ENCODE measurements at regions not wholly inside any gene's neighbourhood (a gene's known extent, or its start where the extent isn't known, plus 50 kb on each side); places are given as distances from the start of the nearest gene placed in this dataset.
"Not testable (repeated sequence)": the region's sequence is repeated elsewhere in the genome, so short reads cannot be mapped to it uniquely, and the experiment has no call there.

DNA sequence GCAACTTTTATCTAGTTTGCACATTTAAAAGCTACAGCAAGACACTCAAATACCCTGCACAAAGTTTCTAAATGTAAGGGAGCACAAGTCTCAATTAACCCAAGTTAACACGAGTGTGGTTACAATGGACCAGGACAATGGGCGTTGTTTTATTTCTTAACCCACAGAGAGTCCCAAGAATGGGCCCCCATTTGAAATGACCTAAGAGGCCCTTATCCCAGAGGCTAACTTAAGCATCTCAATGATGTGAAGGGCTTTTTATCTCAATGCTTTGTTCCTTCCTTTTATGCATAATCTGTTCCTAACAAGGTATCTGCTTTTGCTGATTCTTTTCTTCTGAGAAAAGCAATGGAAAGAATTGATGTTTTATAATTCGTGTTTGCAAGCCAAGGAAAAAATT, 151.5 kb upstream of the SALL3 start:
- DNase-seq (ENCODE audit: low read depth in 4 of 4, low spot score in 3 of 4): no peak

DNA sequence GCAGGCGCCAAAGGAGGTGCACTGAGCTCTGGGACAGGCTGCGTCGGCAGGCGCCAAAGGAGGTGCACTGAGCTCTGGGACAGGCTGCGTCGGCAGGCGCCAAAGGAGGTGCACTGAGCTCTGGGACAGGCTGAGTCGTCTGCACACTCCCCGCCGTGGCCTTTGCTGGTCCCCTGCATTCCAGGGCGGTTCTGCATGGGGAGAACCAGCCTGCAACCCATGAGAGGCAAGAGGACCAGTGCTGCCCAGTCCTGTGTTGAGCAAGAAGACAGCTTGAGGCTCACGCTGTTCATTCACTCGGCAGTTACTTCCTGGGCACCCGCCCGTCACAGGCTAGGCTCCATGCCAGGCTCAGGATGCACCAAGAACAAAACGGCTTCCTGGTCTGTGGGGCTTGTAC, 150.6 kb upstream of the SALL3 start:
- not testable (repeated sequence) for DNase-seq (ENCODE audit: low read depth in 4 of 4, low spot score in 3 of 4)

DNA sequence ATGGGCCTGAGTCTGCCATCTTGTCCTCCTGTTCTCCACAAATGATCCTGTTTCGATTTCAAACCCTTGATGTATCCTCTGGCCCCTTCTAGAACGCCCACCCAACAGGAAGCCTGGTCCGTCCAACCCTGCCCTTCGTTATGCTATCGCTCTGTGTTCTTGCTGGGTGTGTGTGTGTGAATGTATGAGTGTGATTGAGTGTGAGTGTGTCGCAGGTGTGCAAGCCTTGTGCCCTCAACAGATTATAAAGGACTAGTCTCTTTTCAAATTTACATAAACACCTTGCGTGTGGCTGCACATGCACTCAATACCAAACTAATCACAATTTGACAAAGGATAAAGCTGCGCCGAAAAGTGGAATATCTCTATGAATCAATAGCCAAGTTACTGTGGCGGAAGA, 149.5 kb upstream of the SALL3 start:
- no peak for DNase-seq (ENCODE audit: low read depth in 4 of 4, low spot score in 3 of 4)

DNA sequence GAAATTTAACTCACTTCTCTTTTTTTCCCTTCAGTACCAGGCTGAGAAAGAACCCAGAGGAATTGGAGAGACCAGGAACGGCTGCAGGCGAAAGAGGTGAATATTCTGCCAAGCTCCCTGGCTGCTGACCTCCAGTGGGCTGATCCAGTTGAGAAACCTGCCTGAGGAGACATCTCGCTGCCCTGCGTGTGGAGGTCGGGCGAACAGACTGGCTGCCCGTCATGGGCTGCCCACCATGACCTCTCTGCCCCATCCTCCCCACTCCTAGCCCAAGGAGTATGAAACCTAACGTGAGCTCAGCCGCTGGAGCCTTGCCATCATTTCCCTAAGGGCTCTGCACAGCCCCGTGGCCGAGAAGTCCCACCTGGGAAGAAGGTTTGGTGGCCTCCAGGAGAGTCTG, 148.8 kb upstream of the SALL3 start:
- DNase-seq (ENCODE audit: low read depth in 4 of 4, low spot score in 3 of 4): no peak

GRCh38 chr18:78831603-78832002, 148.0 kb upstream of the SALL3 start:
- DNase-seq (ENCODE audit: low read depth in 4 of 4, low spot score in 3 of 4): no peak

DNA sequence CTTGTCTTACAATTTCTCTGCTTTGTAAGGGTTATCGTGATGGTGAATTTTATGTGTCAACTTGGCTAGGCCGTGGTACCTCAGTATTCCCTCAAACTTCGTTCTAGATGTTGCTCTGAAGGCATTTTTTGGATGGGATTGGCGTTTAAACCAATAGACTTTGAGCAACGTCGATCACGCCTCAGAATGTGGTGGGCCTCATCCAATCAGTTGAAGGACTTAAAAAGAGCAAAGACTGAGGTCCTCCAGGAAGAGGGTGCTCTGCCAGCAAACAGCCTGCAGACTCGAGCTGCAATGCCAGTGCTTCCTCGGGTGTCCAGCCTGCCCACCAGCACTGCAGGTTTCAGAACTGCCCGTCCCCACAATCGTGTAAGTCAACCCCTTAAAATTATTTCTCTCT, 145.8 kb upstream of the SALL3 start:
- no peak for DNase-seq (ENCODE audit: low read depth in 4 of 4, low spot score in 3 of 4)

GRCh38 chr18:78836838-78837237, 142.8 kb upstream of the SALL3 start:
- no peak for DNase-seq (ENCODE audit: low read depth in 4 of 4, low spot score in 3 of 4)

DNA sequence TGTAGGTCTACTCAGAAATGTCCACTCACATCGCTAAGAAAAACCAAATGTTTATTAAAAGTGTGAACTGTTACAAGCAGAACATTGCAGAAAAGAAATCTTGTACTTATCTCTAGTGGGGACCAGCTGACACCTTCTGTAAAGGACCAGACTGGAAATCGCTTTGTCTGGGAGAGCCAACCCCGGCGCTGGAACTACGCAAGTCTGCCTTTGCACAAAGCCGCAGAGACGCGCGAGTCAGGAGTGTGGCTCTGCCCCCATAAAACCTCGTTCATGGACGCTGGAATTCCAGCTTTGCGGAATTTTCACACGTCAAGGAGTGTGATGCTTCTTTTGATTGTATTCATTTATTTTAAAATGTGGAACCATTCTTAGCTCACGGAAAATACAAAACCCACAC, 141.9 kb upstream of the SALL3 start:
- no peak for DNase-seq (ENCODE audit: low read depth in 4 of 4, low spot score in 3 of 4)

GRCh38 chr18:78838183-78838582, 141.4 kb upstream of the SALL3 start:
- DNase-seq (ENCODE audit: low read depth in 4 of 4, low spot score in 3 of 4): no peak

- DNase-seq (ENCODE audit: low read depth in 4 of 4, low spot score in 3 of 4): no peak
These were observed 130.6 kb upstream of the SALL3 start for GRCh38 chr18:78849046-78849445.

GRCh38 chr18:78849458-78849857, 130.2 kb upstream of the SALL3 start:
- DNase-seq (ENCODE audit: low read depth in 4 of 4, low spot score in 3 of 4): no peak

DNA sequence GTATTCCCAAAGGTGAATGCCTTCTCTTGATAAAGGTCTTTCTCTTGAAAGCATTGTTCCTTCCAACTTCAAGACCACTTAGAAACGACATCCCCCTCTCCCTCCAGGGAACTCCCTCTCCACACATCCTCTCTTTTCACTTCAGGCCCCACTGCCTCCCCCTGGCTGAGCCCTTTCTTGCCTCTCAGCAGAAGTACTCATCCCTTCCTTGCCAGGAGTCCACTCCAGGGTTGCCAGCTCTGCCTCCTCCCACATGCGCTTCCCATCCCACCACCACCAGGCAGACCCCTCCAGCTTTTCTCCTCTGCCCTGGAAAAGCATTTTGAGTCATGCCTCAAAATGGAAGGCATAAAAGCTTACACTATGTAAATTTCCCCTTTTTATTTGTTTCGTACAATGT, 126.3 kb upstream of the SALL3 start:
- no peak for DNase-seq (ENCODE audit: low read depth in 4 of 4, low spot score in 3 of 4)

DNA sequence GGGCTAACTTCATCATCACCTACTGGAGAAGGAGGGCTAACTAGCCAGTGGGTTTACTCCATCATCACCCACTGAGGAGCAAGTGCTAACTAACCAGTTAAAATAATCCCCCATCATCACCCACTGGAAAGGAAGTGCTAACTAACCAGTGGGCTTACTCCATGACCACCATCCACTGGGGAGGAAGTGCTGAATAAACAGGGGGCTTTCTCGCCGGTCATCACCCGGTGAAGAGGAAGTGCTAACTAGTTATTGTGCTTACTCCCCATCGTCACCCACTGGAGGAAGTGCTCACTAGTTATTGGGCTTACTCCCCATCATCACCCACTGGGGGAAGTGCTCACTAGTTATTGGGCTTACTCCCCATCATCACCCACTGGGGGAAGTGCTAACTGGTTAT, 124.4 kb upstream of the SALL3 start:
- no peak for DNase-seq (ENCODE audit: low read depth in 4 of 4, low spot score in 3 of 4)

- no peak for DNase-seq (ENCODE audit: low read depth in 4 of 4, low spot score in 3 of 4)
These were observed 122.9 kb upstream of the SALL3 start for GRCh38 chr18:78856569-78857313.

- DNase-seq (ENCODE audit: low read depth in 4 of 4, low spot score in 3 of 4): no peak
These were observed 122.1 kb upstream of the SALL3 start for GRCh38 chr18:78857314-78858150.

DNA sequence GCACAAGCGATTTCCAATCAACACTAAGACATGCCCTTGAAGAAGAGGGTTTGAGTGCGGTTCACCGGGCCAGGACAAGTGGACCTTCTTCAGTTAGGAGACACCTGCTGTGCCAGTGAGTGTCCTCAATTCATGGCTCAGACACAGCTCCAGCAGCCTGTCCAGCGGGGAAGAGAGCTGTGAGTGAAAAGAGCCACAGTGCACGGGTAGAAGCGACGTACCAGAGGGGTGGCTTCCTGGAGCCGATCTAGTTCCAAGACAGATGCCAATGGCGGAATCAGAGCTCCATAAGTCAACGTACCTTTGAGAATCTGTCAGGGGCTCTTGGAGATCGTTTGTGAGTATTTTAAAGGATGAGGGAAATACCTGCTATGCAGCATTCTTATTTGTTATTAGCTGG, 119.9 kb upstream of the SALL3 start:
- no peak for DNase-seq (ENCODE audit: low read depth in 4 of 4, low spot score in 3 of 4)

DNA sequence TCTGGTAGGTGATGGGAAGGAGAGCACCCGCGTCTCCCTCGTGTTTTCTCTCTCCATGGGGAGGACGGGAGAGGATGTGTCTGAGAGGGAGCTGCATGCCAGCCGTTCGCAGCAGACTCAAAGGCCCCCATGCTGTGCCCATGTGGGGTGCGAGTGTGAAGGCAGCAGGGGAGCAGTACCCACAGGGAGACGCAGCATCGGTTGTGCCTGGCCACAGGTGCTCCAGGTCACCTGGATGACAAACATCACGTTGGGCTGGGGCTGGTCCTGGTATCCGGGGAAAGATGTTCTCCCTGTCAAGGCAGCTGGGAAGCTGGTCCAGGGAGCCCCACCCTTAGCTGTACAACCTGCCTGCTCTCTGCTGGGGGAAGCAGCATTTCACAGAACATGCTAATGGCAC, 119.5 kb upstream of the SALL3 start:
- no peak for DNase-seq (ENCODE audit: low read depth in 4 of 4, low spot score in 3 of 4)

GRCh38 chr18:78861116-78861515, 118.5 kb upstream of the SALL3 start:
- no peak for DNase-seq (ENCODE audit: low read depth in 4 of 4, low spot score in 3 of 4)

DNA sequence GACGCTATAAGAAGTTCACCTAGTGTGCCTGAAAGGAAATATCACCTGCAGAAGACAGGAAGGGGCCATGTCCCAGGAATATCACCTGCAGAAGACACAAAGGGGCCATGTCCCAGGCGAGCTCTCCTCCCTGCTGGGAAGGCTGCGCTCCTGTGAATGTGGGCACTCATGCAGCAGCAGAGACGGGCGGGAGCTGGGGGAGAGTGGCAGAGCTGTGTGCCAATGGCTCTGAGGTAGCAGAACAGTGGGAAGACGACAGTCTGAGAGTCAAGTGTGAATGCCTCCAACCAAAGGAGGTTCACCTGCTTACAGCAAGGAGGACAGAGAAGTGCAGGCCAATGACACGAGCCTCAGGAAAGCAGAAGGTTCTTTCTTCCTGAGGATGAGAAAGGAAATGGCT, 117.9 kb upstream of the SALL3 start:
- DNase-seq (ENCODE audit: low read depth in 4 of 4, low spot score in 3 of 4): no peak

- DNase-seq (ENCODE audit: low read depth in 4 of 4, low spot score in 3 of 4): no peak
These were observed 117.2 kb upstream of the SALL3 start for GRCh38 chr18:78862395-78862794.

GRCh38 chr18:78865056-78865598, 114.5 kb upstream of the SALL3 start:
- DNase-seq (ENCODE audit: low read depth in 4 of 4, low spot score in 3 of 4): no peak

DNA sequence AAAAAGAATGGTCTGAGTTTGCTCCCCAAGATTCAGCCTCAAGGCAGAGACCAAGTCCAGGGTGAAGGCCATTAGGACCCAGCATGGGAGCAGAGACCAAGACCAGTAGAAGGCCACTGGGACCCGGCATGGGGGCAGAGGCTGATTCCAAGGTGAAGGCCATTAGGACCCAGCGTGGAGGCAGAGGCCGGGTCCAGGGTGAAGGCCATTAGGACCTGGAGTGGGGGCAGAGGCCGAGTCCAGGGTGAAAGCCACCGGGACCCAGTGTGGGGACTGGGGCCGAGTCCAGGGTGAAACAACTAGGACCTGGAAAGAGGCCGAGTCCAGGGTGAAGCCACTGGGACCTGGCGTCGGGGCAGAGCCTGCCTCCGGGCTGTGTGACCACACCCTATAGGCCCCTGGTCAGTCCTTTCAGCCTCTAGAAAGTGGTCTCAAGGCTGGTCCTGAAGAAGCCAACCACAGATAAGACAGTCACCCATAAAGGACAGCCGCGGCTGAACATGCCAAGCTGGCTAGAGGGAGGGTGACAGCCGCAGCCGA, 113.8 kb upstream of the SALL3 start:
- no peak for DNase-seq (ENCODE audit: low read depth in 4 of 4, low spot score in 3 of 4)
